HG02943 (cell line): ENCODE measurements at regions not wholly inside any gene's neighbourhood (a gene's known extent, or its start where the extent isn't known, plus 50 kb on each side); places are given as distances from the start of the nearest gene placed in this dataset.
A peak's percentile ranks its signal among the peaks of the same experiment; 100 is the strongest.

Source experiments
- ATAC-seq: cut with Tn5 transposase; IDR thresholded peaks from one replicate; pipeline ENCODE4 v1.9.1; 2021; ENCODE audit warnings: mild to moderate bottlenecking, low read depth, moderate library complexity; ENCODE audit not compliant: unreplicated experiment

GRCh38 chr6:168985705-168986104, 267.9 kb downstream of the THBS2 start:
- ATAC-seq, result no peak

GRCh38 chr6:168983925-168984324, 269.7 kb downstream of the THBS2 start:
- ATAC-seq, result no peak

- ATAC-seq, result no peak
Measured at GRCh38 chr6:168981187-168981586, 272.5 kb downstream of the THBS2 start.

GRCh38 chr6:168979254-168979653, 274.4 kb downstream of the THBS2 start:
- ATAC-seq, result no peak

- ATAC-seq, result no peak
Measured at GRCh38 chr6:168972128-168972527, 281.5 kb downstream of the THBS2 start.

GRCh38 chr6:168971549-168971948, 282.1 kb downstream of the THBS2 start:
- ATAC-seq, result no peak

- no peak for ATAC-seq
Measured at GRCh38 chr6:168968801-168969200, 284.8 kb downstream of the THBS2 start.

GRCh38 chr6:168968228-168968627, 285.4 kb downstream of the THBS2 start:
- no peak for ATAC-seq

- ATAC-seq, result no peak
Measured at GRCh38 chr6:168967281-168967925, 286.2 kb downstream of the THBS2 start.

- ATAC-seq, result no peak
Measured at GRCh38 chr6:168964138-168964835, 289.4 kb downstream of the THBS2 start.

GRCh38 chr6:168962886-168963285, 290.8 kb downstream of the THBS2 start:
- no peak for ATAC-seq

GRCh38 chr6:168961264-168961656, 292.4 kb downstream of the THBS2 start:
- no peak for ATAC-seq

GRCh38 chr6:168960551-168961263, 292.9 kb downstream of the THBS2 start:
- ATAC-seq, result no peak

- ATAC-seq, result no peak
Measured at GRCh38 chr6:168959696-168960095, 293.9 kb downstream of the THBS2 start.

GRCh38 chr6:168956884-168957730, 296.5 kb downstream of the THBS2 start:
- ATAC-seq, result peak; percentile 76

GRCh38 chr6:168956141-168956838, 297.4 kb downstream of the THBS2 start:
- ATAC-seq, result no peak

- ATAC-seq, result no peak
Measured at GRCh38 chr6:168953461-168953860, 300.2 kb downstream of the THBS2 start.

- no peak for ATAC-seq
Measured at GRCh38 chr6:168951217-168951616, 302.4 kb downstream of the THBS2 start.

- no peak for ATAC-seq
Measured at GRCh38 chr6:168950858-168951214, 302.8 kb downstream of the THBS2 start.
